H9 (cell line): ENCODE measurements at regions not wholly inside any gene's neighbourhood (a gene's known extent, or its start where the extent isn't known, plus 50 kb on each side); places are given as distances from the start of the nearest gene placed in this dataset.

Experiments
- DNase-seq: peaks from one replicate; pipeline ENCODE4 v3.0.0-alpha.2; 2017
- H2AFZ ChIP-seq: one replicate; pipeline ENCODE4 v1.6.1; 2013; ENCODE audit warnings: mild to moderate bottlenecking, low read length, control low read depth, moderate library complexity
- H2AK5ac ChIP-seq: 2 replicates; pipeline ENCODE4 v1.6.1; 2013; ENCODE audit warnings: low read length, control low read depth, mixed read lengths; ENCODE audit not compliant: insufficient read length
- H2BK120ac ChIP-seq: one replicate; pipeline ENCODE4 v1.6.1; 2013; ENCODE audit warnings: low read depth, mild to moderate bottlenecking, low read length, control low read depth, inconsistent platforms; ENCODE audit not compliant: poor library complexity, severe bottlenecking
- H2BK12ac ChIP-seq: 2 replicates; pipeline ENCODE4 v1.6.1; 2013; ENCODE audit warnings: low read length, control low read depth, mixed read lengths, low read depth; ENCODE audit not compliant: insufficient read length
- H2BK15ac ChIP-seq: 2 replicates; pipeline ENCODE4 v1.6.1; 2013; ENCODE audit warnings: low read depth, low read length, control low read depth
- H2BK20ac ChIP-seq: one replicate; pipeline ENCODE4 v1.6.1; 2013; ENCODE audit warnings: low read depth, mild to moderate bottlenecking, low read length, control low read depth, inconsistent platforms; ENCODE audit not compliant: poor library complexity, severe bottlenecking
- H2BK5ac ChIP-seq: 2 replicates; pipeline ENCODE4 v1.6.1; 2013; ENCODE audit warnings: low read length, control low read depth, mixed read lengths; ENCODE audit not compliant: insufficient read length
- H3K14ac ChIP-seq: 2 replicates; pipeline ENCODE4 v1.6.1; 2013; ENCODE audit warnings: low read length, control low read depth; ENCODE audit not compliant: insufficient read depth
- H3K18ac ChIP-seq: 2 replicates; pipeline ENCODE4 v1.6.1; 2013; ENCODE audit warnings: low read depth, mild to moderate bottlenecking, mixed read lengths, low read length, control low read depth; ENCODE audit not compliant: insufficient read length
- H3K23ac ChIP-seq: 2 replicates; pipeline ENCODE4 v1.6.1; 2013; ENCODE audit warnings: low read length, control low read depth, mixed read lengths, low read depth; ENCODE audit not compliant: insufficient read length
- H3K23me2 ChIP-seq: 2 replicates; pipeline ENCODE4 v1.6.1; 2013; ENCODE audit warnings: low read depth, mild to moderate bottlenecking, mixed read lengths, low read length, control low read depth; ENCODE audit not compliant: insufficient read length, poor library complexity, severe bottlenecking
- H3K27ac ChIP-seq: 2 replicates; pipeline ENCODE4 v1.5.1; 2013; ENCODE audit warnings: low read length, control low read depth, mixed read lengths, low read depth; ENCODE audit not compliant: insufficient read length
- H3K27me3 ChIP-seq: 2 replicates; pipeline ENCODE4 v1.6.1; 2013; ENCODE audit warnings: low read length, control low read depth, inconsistent platforms; ENCODE audit not compliant: insufficient read depth
- H3K4ac ChIP-seq: 2 replicates; pipeline ENCODE4 v1.6.1; 2013; ENCODE audit warnings: low read depth, mild to moderate bottlenecking, control low read depth, inconsistent platforms, low read length, moderate library complexity
- H3K4me1 ChIP-seq: 2 replicates; pipeline ENCODE4 v1.6.1; 2013; ENCODE audit warnings: low read length, control low read depth, inconsistent platforms; ENCODE audit not compliant: insufficient read depth
- H3K4me2 ChIP-seq: 2 replicates; pipeline ENCODE4 v1.6.1; 2013; ENCODE audit warnings: low read length, control low read depth, mixed read lengths; ENCODE audit not compliant: insufficient read length, insufficient read depth
- H3K56ac ChIP-seq: 2 replicates; pipeline ENCODE4 v1.6.1; 2013; ENCODE audit warnings: low read depth, mild to moderate bottlenecking, mixed read lengths, low read length, control low read depth; ENCODE audit not compliant: insufficient read length
- H3K79me1 ChIP-seq: 2 replicates; pipeline ENCODE4 v1.6.1; 2013; ENCODE audit warnings: low read depth, mild to moderate bottlenecking, moderate library complexity, low read length, control low read depth, inconsistent platforms; ENCODE audit not compliant: insufficient read depth, poor library complexity, severe bottlenecking
- H3K79me2 ChIP-seq: 2 replicates; pipeline ENCODE4 v1.6.1; 2013; ENCODE audit warnings: low read length, control low read depth, inconsistent platforms; ENCODE audit not compliant: insufficient read depth
- H3K9ac ChIP-seq: 2 replicates; pipeline ENCODE4 v1.6.1; 2013; ENCODE audit warnings: low read length, control low read depth, mixed read lengths; ENCODE audit not compliant: insufficient read length; ENCODE audit errors: extremely low read depth
- H3K9me3 ChIP-seq: one replicate; pipeline ENCODE4 v1.6.1; 2013; ENCODE audit warnings: low read depth, low read length, inconsistent platforms; ENCODE audit not compliant: control insufficient read depth
- H3T11ph ChIP-seq: one replicate; pipeline ENCODE4 v1.6.1; 2013; ENCODE audit warnings: mild to moderate bottlenecking, low read length, control low read depth, inconsistent platforms
- H4K20me1 ChIP-seq: one replicate; pipeline ENCODE4 v1.6.1; 2013; ENCODE audit not compliant: control insufficient read depth, insufficient read length, insufficient read depth
- H4K5ac ChIP-seq: 2 replicates; pipeline ENCODE4 v1.6.1; 2013; ENCODE audit warnings: low read depth, mild to moderate bottlenecking, mixed read lengths, low read length, control low read depth; ENCODE audit not compliant: insufficient read length
- H4K8ac ChIP-seq: replicated peaks from 2 replicates; pipeline ENCODE4 v1.6.1; 2013; ENCODE audit warnings: low read length, control low read depth, mixed read lengths, low read depth; ENCODE audit not compliant: insufficient read length
- H4K91ac ChIP-seq: 2 replicates; pipeline ENCODE4 v1.6.1; 2013; ENCODE audit warnings: low read depth, mild to moderate bottlenecking, moderate library complexity, mixed read lengths, low read length, control low read depth; ENCODE audit not compliant: insufficient read length
- H3K27ac Mint-ChIP-seq, 3 experiments: 2 replicates in 2 of 3; 3 replicates in 1 of 3; pipeline ENCODE4 v1.8.0; 2020 to 2021; ENCODE audit warnings: mixed read lengths in 3 of 3, mild to moderate bottlenecking in 1 of 3, moderate library complexity in 1 of 3
- H3K27me3 Mint-ChIP-seq: 2 replicates; pipeline ENCODE4 v1.8.0; 2021; ENCODE audit warnings: low read depth, mild to moderate bottlenecking, moderate library complexity, mixed read lengths
- H3K36me3 Mint-ChIP-seq, 3 experiments: 2 replicates in 2 of 3; 3 replicates in 1 of 3; pipeline ENCODE4 v1.8.0; 2020 to 2021; ENCODE audit warnings: low read depth in 3 of 3, mixed read lengths in 3 of 3; ENCODE audit not compliant: insufficient read depth in 1 of 3
- H3K4me1 Mint-ChIP-seq, 2 experiments: 2 replicates each; pipeline ENCODE4 v1.8.0; 2020; ENCODE audit warnings: mixed read lengths in 2 of 2
- H3K4me3 Mint-ChIP-seq, 2 experiments: 2 replicates in 1 of 2; 3 replicates in 1 of 2; pipeline ENCODE4 v1.8.0; 2020 to 2021; ENCODE audit warnings: mild to moderate bottlenecking in 2 of 2, mixed read lengths in 2 of 2, moderate library complexity in 1 of 2
- H3K9me3 Mint-ChIP-seq, 2 experiments: 2 replicates in 1 of 2; 3 replicates in 1 of 2; pipeline ENCODE4 v1.8.0; 2020; ENCODE audit warnings: mild to moderate bottlenecking in 2 of 2, mixed read lengths in 2 of 2, moderate library complexity in 1 of 2
- CTCF ChIP-seq: fragments of 200-600 bp; sonication (generic); conservative IDR thresholded peaks from 3 replicates; pipeline ENCODE4 v1.8.0; 2021; ENCODE audit warnings: antibody characterized with exemption, mild to moderate bottlenecking
- WGBS: extraction: QIAGEN DNeasy Blood & Tissue Kit; methylation state at CpG from one replicate; pipeline ENCODE4 v1.1.7; 2013; ENCODE audit warnings: missing lambda C conversion rate, low lambda C conversion rate, mixed read lengths; ENCODE audit not compliant: insufficient read length; ENCODE audit errors: extremely low coverage; 5-methylcytosine and 5-hydroxymethylcytosine counted together

DNA sequence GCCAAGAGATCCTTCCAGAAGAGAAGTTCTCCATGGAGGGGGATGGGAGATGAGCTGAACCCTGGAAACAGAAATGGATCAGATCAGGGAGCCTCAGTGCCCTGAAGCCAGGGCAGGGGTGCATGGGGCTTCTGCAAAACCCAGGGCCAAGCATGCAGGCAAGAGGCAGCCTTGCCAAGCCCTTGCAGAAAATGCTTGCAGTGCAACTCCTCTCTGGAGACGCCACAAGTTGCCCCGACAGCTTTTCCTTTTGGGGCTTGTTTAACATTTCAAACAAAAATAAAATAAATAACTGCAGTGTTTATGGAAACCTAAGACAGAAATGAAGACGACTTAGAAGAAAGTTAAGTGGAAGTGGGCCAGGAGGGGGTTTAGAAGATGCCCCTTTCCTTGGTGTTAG, 177.5 kb upstream of the TNP1 start:
- H3T11ph ChIP-seq = no peak overlapping the region
- no CpG with 5 or more reads among the region's 3 CpGs for WGBS
- H3K9me3 ChIP-seq = no peaks in the 10 kb centered on the region
- H3K4me2 ChIP-seq = no peak overlapping the region
- Mint-ChIP-seq H3K4me1 (peaks cover 4 to 6% of the 10 kb centered on the region in 2 experiments), H3K9me3 (no peaks in the 10 kb centered on the region), H3K27me3 (peaks cover 4% of the 10 kb centered on the region), H3K36me3 (no peaks in the 10 kb centered on the region), H3K4me3 (no peak overlapping the region), H3K27ac (no peak overlapping the region)
- H3K27me3 ChIP-seq = no peaks in the 10 kb centered on the region
- no peak for DNase-seq
- H3K23me2 ChIP-seq = no peaks in the 10 kb centered on the region
- no peaks in the 10 kb centered on the region for H4K20me1 ChIP-seq
- H4K8ac ChIP-seq = no peak overlapping the region
- H3K4me1 ChIP-seq = no peaks in the 10 kb centered on the region
- H4K5ac ChIP-seq = no peak overlapping the region
- H3K18ac ChIP-seq = no peak overlapping the region
- H2BK120ac ChIP-seq = no peak overlapping the region
- no peak overlapping the region for H4K91ac ChIP-seq
- no peak overlapping the region for H3K23ac ChIP-seq
- H3K27ac ChIP-seq = no peak overlapping the region
- H3K79me1 ChIP-seq = no peaks in the 10 kb centered on the region
- H3K79me2 ChIP-seq = no peaks in the 10 kb centered on the region
- no peak overlapping the region for H2AFZ ChIP-seq
- H2AK5ac ChIP-seq = no peak overlapping the region
- H3K9ac ChIP-seq = no peak overlapping the region
- no peak overlapping the region for H2BK5ac ChIP-seq
- H3K56ac ChIP-seq = no peak overlapping the region
- H2BK15ac ChIP-seq = no peak overlapping the region
- no peak overlapping the region for H2BK20ac ChIP-seq
- H3K4ac ChIP-seq = no peak overlapping the region
- no peak overlapping the region for H2BK12ac ChIP-seq
- no peak overlapping the region for H3K14ac ChIP-seq
- no peak for TF ChIP-seq CTCF
